Psoas muscle (tissue), 7 donors: ENCODE measurements at regions not wholly inside any gene's neighbourhood (a gene's known extent, or its start where the extent isn't known, plus 50 kb on each side); places are given as distances from the start of the nearest gene placed in this dataset.

Source experiments
- ATAC-seq, 4 donors: fragments of 200-7000 bp; cut with Tn5 transposase; one replicate each; pipeline ENCODE4 v1.9.1; 2020; ENCODE audit warnings: moderate library complexity in 3 of 4, mild to moderate bottlenecking in 2 of 4
- DNase-seq, 2 donors: peaks; one replicate each; pipeline ENCODE4 v3.0.0-alpha.2; 2020
- H3K27ac ChIP-seq: fragments of 200-600 bp; one replicate; pipeline ENCODE4 v1.8.0; 2022
- H3K27me3 ChIP-seq, 3 donors: fragments of 200-600 bp in 1 of 3; one replicate each; pipeline versions ENCODE4 v1.6.1 to v1.8.0; 2013 to 2022; ENCODE audit warnings: low read length in 2 of 3, mild to moderate bottlenecking in 2 of 3, moderate library complexity in 1 of 3; ENCODE audit not compliant: insufficient read depth in 3 of 3
- H3K36me3 ChIP-seq, 2 donors: fragments of 200-600 bp in 1 of 2; one replicate each; pipeline versions ENCODE4 v1.6.1 to v1.8.0; 2013 to 2022; ENCODE audit warnings: low read depth in 1 of 2, mild to moderate bottlenecking in 1 of 2, moderate library complexity in 1 of 2; ENCODE audit not compliant: insufficient read depth in 1 of 2
- H3K4me1 ChIP-seq: fragments of 200-600 bp; one replicate; pipeline ENCODE4 v1.8.0; 2022
- H3K4me3 ChIP-seq: fragments of 200-600 bp; one replicate; pipeline ENCODE4 v1.8.0; 2022; ENCODE audit warnings: mild to moderate bottlenecking
- H3K9me3 ChIP-seq: fragments of 200-600 bp; one replicate; pipeline ENCODE4 v1.8.0; 2022
- CTCF ChIP-seq: fragments of 200-600 bp; IDR thresholded peaks from one replicate; pipeline ENCODE4 v1.8.0; 2022; ENCODE audit warnings: antibody characterized with exemption
- WGBS, 3 donors: extraction: QIAGEN DNeasy Blood & Tissue Kit; methylation state at CpG; one replicate each; pipeline versions ENCODE4 v1.1.6 to v1.1.7; 2013; 5-methylcytosine and 5-hydroxymethylcytosine counted together
- intact Hi-C, 2 donors: fragments of 100-400 bp; cut with DNase I; formaldehyde crosslinking; loops; one replicate each; pipeline versions ENCODE4 v1.11.0 to v1.14.2; 2022
- donor health status: healthy with polysubstance abuse.
- donor health status: DM: no; HTN: no; CAD: no; lungs with moderate emphysema.
- donor health status: Bipolar disorder and iron deficiency.
- donor health status: healthy.
- donor health status: DM: yes; HTN: yes; CAD: no.
- donor health status: DM: no; HTN: no; CAD: no.
- donor health status: DM: yes; HTN: yes; CAD: no.

GRCh38 chr10:125219776-125220175 lies 59.4 kb upstream of the CTBP2 start:
- DNase-seq (no peak), ATAC-seq (no peak)
- TF ChIP-seq CTCF = no peak
- H3K27ac ChIP-seq = no peak overlapping the region
- no peaks in the 10 kb centered on the region for H3K9me3 ChIP-seq
- 80 to 91% (median 90%) methylated on average over 4 of the region's 4 CpGs for WGBS, 3 donors
- no peaks in the 10 kb centered on the region for H3K4me1 ChIP-seq
- intact Hi-C loops = no loop called here
- no peaks in the 10 kb centered on the region for H3K36me3 ChIP-seq
- no peak overlapping the region for H3K4me3 ChIP-seq
- H3K27me3 ChIP-seq = peaks cover 0 to 4% (median 0%) of the 10 kb centered on the region in 3 donors

- intact Hi-C loops = no loop called here
- DNase-seq = no peak
- WGBS, 3 donors = 90 to 94% (median 91%) methylated on average over 4 of the region's 4 CpGs
- Histone ChIP-seq H3K4me3 (no peak overlapping the region), H3K36me3 (no peaks in the 10 kb centered on the region), H3K4me1 (no peaks in the 10 kb centered on the region), H3K27me3 (peaks cover 0 to 4% (median 0%) of the 10 kb centered on the region in 3 donors), H3K27ac (no peak overlapping the region), H3K9me3 (no peaks in the 10 kb centered on the region)
- no peak for TF ChIP-seq CTCF
- no peak for ATAC-seq
These were observed 58.6 kb upstream of the CTBP2 start for GRCh38 chr10:125218967-125219366.

- no peak overlapping the region for H3K4me3 ChIP-seq
- peaks cover 0 to 4% (median 0%) of the 10 kb centered on the region in 3 donors for H3K27me3 ChIP-seq
- no peak for TF ChIP-seq CTCF
- no peak for ATAC-seq
- intact Hi-C loops = no loop called here
- H3K9me3 ChIP-seq = no peaks in the 10 kb centered on the region
- no peaks in the 10 kb centered on the region for H3K36me3 ChIP-seq
- H3K27ac ChIP-seq = no peak overlapping the region
- H3K4me1 ChIP-seq = no peaks in the 10 kb centered on the region
- WGBS, 3 donors = 73 to 80% (median 79%) methylated on average over 8 of the region's 8 CpGs
- DNase-seq = no peak
These were observed 57.8 kb upstream of the CTBP2 start for GRCh38 chr10:125217990-125218675.

GRCh38 chr10:125216861-125217260 lies 56.5 kb upstream of the CTBP2 start:
- DNase-seq (no peak), ATAC-seq (no peak)
- no peak for TF ChIP-seq CTCF
- Histone ChIP-seq H3K4me1 (no peaks in the 10 kb centered on the region), H3K4me3 (no peak overlapping the region), H3K27me3 (peaks cover 0 to 1% (median 0%) of the 10 kb centered on the region in 3 donors), H3K36me3 (no peaks in the 10 kb centered on the region), H3K9me3 (no peaks in the 10 kb centered on the region), H3K27ac (no peak overlapping the region)
- WGBS, 3 donors = 64 to 75% (median 73%) methylated on average over 5 of the region's 5 CpGs
- intact Hi-C loops = no loop called here

- Histone ChIP-seq H3K27ac (no peak overlapping the region), H3K9me3 (no peaks in the 10 kb centered on the region), H3K4me1 (no peaks in the 10 kb centered on the region), H3K4me3 (no peak overlapping the region), H3K27me3 (no peaks in the 10 kb centered on the region), H3K36me3 (no peaks in the 10 kb centered on the region)
- TF ChIP-seq CTCF = no peak
- intact Hi-C loops = no loop called here
- ATAC-seq (no peak), DNase-seq (no peak)
- whole genome bisulfite sequencing, 3 donors = 87 to 95% (median 92%) methylated on average over 3 of the region's 3 CpGs
These were observed 55.9 kb upstream of the CTBP2 start for GRCh38 chr10:125216309-125216708.
